ENCODE measurements at regions not wholly inside any gene's neighbourhood (a gene's known extent, or its start where the extent isn't known, plus 50 kb on each side); places are given as distances from the start of the nearest gene placed in this dataset.

- Histone ChIP-seq H3K4me1 (replicated peaks in 1 of 2) (no peaks in the 10 kb centered on the region), H3K27ac (no peak overlapping the region), H3K4me3 (no peak overlapping the region), H3K9me3 (replicated peaks in 1 of 3) (no peaks in the 10 kb centered on the region), H3K36me3 (replicated peaks in 1 of 2) (no peaks in the 10 kb centered on the region), H3K27me3 (no peaks in the 10 kb centered on the region)
- no peak for TF ChIP-seq CTCF (IDR thresholded peaks at IDR 0.05)
- TF ChIP-seq POLR2A (IDR thresholded peaks at IDR 0.05) = no peak
- peak in 2 of 7 donors; percentile 11 to 29 for DNase-seq
- 20 to 67% (median 63%) methylated on average over 1 of the region's 1 CpG for WGBS, 4 donors
- intact Hi-C loops (cut with DNase I) = no loop called here
Observed at GRCh38 chr3:170703121-170703588, 117.3 kb upstream of the SLC7A14 start.

- Histone ChIP-seq H3K27ac (no peak overlapping the region), H3K27me3 (no peaks in the 10 kb centered on the region), H3K4me1 (replicated peaks in 1 of 2) (no peaks in the 10 kb centered on the region), H3K36me3 (replicated peaks in 1 of 2) (no peaks in the 10 kb centered on the region), H3K9me3 (replicated peaks in 1 of 3) (no peaks in the 10 kb centered on the region), H3K4me3 (no peak overlapping the region)
- no peak for TF ChIP-seq CTCF (IDR thresholded peaks at IDR 0.05)
- TF ChIP-seq POLR2A (IDR thresholded peaks at IDR 0.05) = no peak
- WGBS, 4 donors = 80 to 89% (median 87%) methylated on average over 4 of the region's 4 CpGs
- DNase-seq = no peak
- intact Hi-C loops (cut with DNase I) = no loop called here
Observed at GRCh38 chr3:170701696-170702678, 116.1 kb upstream of the SLC7A14 start.

- H3K27ac ChIP-seq = no peak overlapping the region
- H3K27me3 ChIP-seq = no peaks in the 10 kb centered on the region
- H3K9me3 ChIP-seq (replicated peaks in 1 of 3) = no peaks in the 10 kb centered on the region
- TF ChIP-seq POLR2A (IDR thresholded peaks at IDR 0.05) (no peak), CTCF (IDR thresholded peaks at IDR 0.05) (no peak)
- no peaks in the 10 kb centered on the region for H3K4me1 ChIP-seq (replicated peaks in 1 of 2)
- no peak overlapping the region for H3K4me3 ChIP-seq
- WGBS, 4 donors = 96 to 100% (median 98%) methylated on average over 1 of the region's 1 CpG
- no peaks in the 10 kb centered on the region for H3K36me3 ChIP-seq (replicated peaks in 1 of 2)
- DNase-seq = no peak
- intact Hi-C loops (cut with DNase I) = no loop called here
Observed at GRCh38 chr3:170700054-170700404, 114.2 kb upstream of the SLC7A14 start.

GRCh38 chr3:170699158-170700053 is 113.5 kb upstream of the SLC7A14 start:
- Histone ChIP-seq H3K4me3 (no peak overlapping the region), H3K4me1 (replicated peaks in 1 of 2) (no peaks in the 10 kb centered on the region), H3K36me3 (replicated peaks in 1 of 2) (no peaks in the 10 kb centered on the region), H3K27me3 (no peaks in the 10 kb centered on the region), H3K9me3 (replicated peaks in 1 of 3) (no peaks in the 10 kb centered on the region), H3K27ac (no peak overlapping the region)
- no peak for TF ChIP-seq CTCF (IDR thresholded peaks at IDR 0.05)
- TF ChIP-seq POLR2A (IDR thresholded peaks at IDR 0.05) = no peak
- 79 to 86% (median 83%) methylated on average over 8 of the region's 8 CpGs for WGBS, 4 donors
- no peak for DNase-seq
- intact Hi-C loops (cut with DNase I) = loop anchor here in 1 of 2 donors (10.0 kb wide), 1 partner anchor 285 kb away; the partner anchor contains the start of gene CLDN11
